SU-DHL-6 (cell line): ENCODE measurements at regions not wholly inside any gene's neighbourhood (a gene's known extent, or its start where the extent isn't known, plus 50 kb on each side); places are given as distances from the start of the nearest gene placed in this dataset.

Experiments
- CTCF ChIP-seq: fragments of 200-600 bp; sonication (generic); IDR thresholded peaks from one replicate; pipeline ENCODE4 v1.5.1; 2017; ENCODE audit warnings: antibody characterized with exemption, mild to moderate bottlenecking, low read length, moderate library complexity; ENCODE audit not compliant: insufficient read depth, poor library complexity, severe bottlenecking
- EZH2phosphoT487 ChIP-seq: fragments of 200-600 bp; sonication (generic), shearing (Covaris generic); conservative IDR thresholded peaks from 2 replicates; pipeline ENCODE4 v1.6.1; 2018; ENCODE audit warnings: mild to moderate bottlenecking, antibody characterized with exemption, low read length, moderate library complexity, mixed read lengths

- no peak for TF ChIP-seq CTCF
- no peak for TF ChIP-seq EZH2phosphoT487
Observed at GRCh38 chr11:106152824-106153223, 75.4 kb downstream of the AASDHPPT start.
